Trophoblast cell (in vitro differentiated cells and primary cell): ENCODE measurements at regions not wholly inside any gene's neighbourhood (a gene's known extent, or its start where the extent isn't known, plus 50 kb on each side); places are given as distances from the start of the nearest gene placed in this dataset.
A peak's percentile ranks its signal among the peaks of the same experiment; 100 is the strongest.

Source experiments
- DNase-seq, 2 donors: peaks; one replicate each; pipeline ENCODE4 v3.0.0-alpha.2; 2016
- H2AFZ ChIP-seq: 2 replicates; pipeline ENCODE4 v1.6.1; 2013; ENCODE audit warnings: low read length, moderate library complexity, mild to moderate bottlenecking; ENCODE audit not compliant: insufficient read depth, poor library complexity
- H2AK5ac ChIP-seq: 2 replicates; pipeline ENCODE4 v1.6.1; 2013; ENCODE audit warnings: mild to moderate bottlenecking, low read length
- H2BK120ac ChIP-seq: 2 replicates; pipeline ENCODE4 v1.6.1; 2013; ENCODE audit warnings: low read length, mild to moderate bottlenecking, moderate library complexity; ENCODE audit not compliant: insufficient read depth, poor library complexity
- H2BK12ac ChIP-seq: 2 replicates; pipeline ENCODE4 v1.6.1; 2013; ENCODE audit warnings: mild to moderate bottlenecking, low read length, moderate library complexity
- H2BK5ac ChIP-seq: 2 replicates; pipeline ENCODE4 v1.6.1; 2013; ENCODE audit warnings: low read length, low read depth, moderate library complexity, mild to moderate bottlenecking; ENCODE audit not compliant: poor library complexity
- H3K14ac ChIP-seq: 2 replicates; pipeline ENCODE4 v1.6.1; 2013; ENCODE audit warnings: mild to moderate bottlenecking, low read length
- H3K18ac ChIP-seq: 2 replicates; pipeline ENCODE4 v1.6.1; 2013; ENCODE audit warnings: mild to moderate bottlenecking, low read length
- H3K23ac ChIP-seq: 2 replicates; pipeline ENCODE4 v1.6.1; 2013; ENCODE audit warnings: low read length
- H3K27ac ChIP-seq: 2 replicates; pipeline ENCODE4 v1.5.1; 2013; ENCODE audit warnings: low read depth, mild to moderate bottlenecking, inconsistent platforms, low read length, moderate library complexity
- H3K27me3 ChIP-seq: 2 replicates; pipeline ENCODE4 v1.6.1; 2013; ENCODE audit warnings: inconsistent platforms, mild to moderate bottlenecking, low read length, moderate library complexity; ENCODE audit not compliant: insufficient read depth
- H3K36me3 ChIP-seq, 2 experiments: 1 replicate in 1 of 2; 2 replicates in 1 of 2; pipeline ENCODE4 v1.6.1; 2013; ENCODE audit warnings: low read length in 2 of 2, mild to moderate bottlenecking in 2 of 2, moderate library complexity in 1 of 2; ENCODE audit not compliant: insufficient read depth in 2 of 2, control insufficient read depth in 1 of 2
- H3K4ac ChIP-seq: 2 replicates; pipeline ENCODE4 v1.6.1; 2013; ENCODE audit warnings: low read depth, mild to moderate bottlenecking, low read length, moderate library complexity
- H3K4me1 ChIP-seq, 2 experiments: 1 replicate in 1 of 2; 2 replicates in 1 of 2; pipeline ENCODE4 v1.6.1; 2013; ENCODE audit warnings: low read length in 2 of 2, mild to moderate bottlenecking in 2 of 2, moderate library complexity in 1 of 2; ENCODE audit not compliant: insufficient read depth in 2 of 2, control insufficient read depth in 1 of 2
- H3K4me2 ChIP-seq: 2 replicates; pipeline ENCODE4 v1.6.1; 2013; ENCODE audit warnings: inconsistent platforms, mild to moderate bottlenecking, low read length, moderate library complexity
- H3K4me3 ChIP-seq: 2 replicates; pipeline ENCODE4 v1.5.1; 2013; ENCODE audit warnings: mild to moderate bottlenecking, low read depth, low read length, inconsistent platforms
- H3K79me1 ChIP-seq: one replicate; pipeline ENCODE4 v1.6.1; 2013; ENCODE audit warnings: low read length
- H3K79me2 ChIP-seq: 2 replicates; pipeline ENCODE4 v1.6.1; 2013; ENCODE audit warnings: low read length, mild to moderate bottlenecking; ENCODE audit not compliant: control insufficient read depth, insufficient read depth, poor library complexity
- H3K9ac ChIP-seq: 2 replicates; pipeline ENCODE4 v1.6.1; 2013; ENCODE audit warnings: mild to moderate bottlenecking, low read length
- H3K9me3 ChIP-seq: 2 replicates; pipeline ENCODE4 v1.6.1; 2013; ENCODE audit warnings: low read depth, mild to moderate bottlenecking, control low read depth, inconsistent platforms, low read length; ENCODE audit not compliant: insufficient read depth
- H4K12ac ChIP-seq: 2 replicates; pipeline ENCODE4 v1.6.1; 2013; ENCODE audit warnings: low read depth, mild to moderate bottlenecking, low read length, moderate library complexity
- H4K8ac ChIP-seq: 2 replicates; pipeline ENCODE4 v1.6.1; 2013; ENCODE audit warnings: low read depth, mild to moderate bottlenecking, low read length, moderate library complexity
- H4K91ac ChIP-seq: one replicate; pipeline ENCODE4 v1.6.1; 2013; ENCODE audit warnings: low read depth, mild to moderate bottlenecking, low read length, moderate library complexity
- WGBS: extraction: QIAGEN DNeasy Blood & Tissue Kit; methylation state at CpG from one replicate; pipeline ENCODE4 v1.1.7; 2013; ENCODE audit warnings: missing lambda C conversion rate; ENCODE audit not compliant: insufficient read length, insufficient coverage; ENCODE audit errors: extremely low coverage; 5-methylcytosine and 5-hydroxymethylcytosine counted together

GRCh38 chrX:22628275-22628674 lies 355.6 kb downstream of the CBLL2 start:
- Histone ChIP-seq H3K4me3 (no peak overlapping the region), H2BK5ac (no peak overlapping the region), H3K79me1 (no peaks in the 10 kb centered on the region), H4K8ac (no peak overlapping the region), H3K36me3 (no peaks in the 10 kb centered on the region), H3K14ac (no peak overlapping the region), H2BK12ac (no peak overlapping the region), H4K91ac (no peak overlapping the region), H3K9ac (no peak overlapping the region), H3K9me3 (no peaks in the 10 kb centered on the region), H3K23ac (no peak overlapping the region), H4K12ac (no peak overlapping the region), H3K18ac (no peak overlapping the region), H3K4me2 (no peak overlapping the region), H3K4me1 (no peaks in the 10 kb centered on the region), H2AK5ac (no peak overlapping the region), H2AFZ (no peak overlapping the region), H3K27ac (no peak overlapping the region), H3K4ac (no peak overlapping the region), H3K79me2 (no peaks in the 10 kb centered on the region), H3K27me3 (no peaks in the 10 kb centered on the region), H2BK120ac (no peak overlapping the region)
- no CpG with 5 or more reads among the region's 2 CpGs for WGBS
- DNase-seq = no peak

- no peak overlapping the region for H3K4me2 ChIP-seq
- no peak overlapping the region for H2AFZ ChIP-seq
- H3K23ac ChIP-seq = no peak overlapping the region
- H4K12ac ChIP-seq = no peak overlapping the region
- no peak overlapping the region for H3K4me3 ChIP-seq
- no peak overlapping the region for H3K4ac ChIP-seq
- H4K91ac ChIP-seq = no peak overlapping the region
- no peaks in the 10 kb centered on the region for H3K79me1 ChIP-seq
- H2BK120ac ChIP-seq = no peak overlapping the region
- no peak overlapping the region for H2BK12ac ChIP-seq
- no peaks in the 10 kb centered on the region for H3K79me2 ChIP-seq
- WGBS = no CpG with 5 or more reads among the region's 2 CpGs
- H3K36me3 ChIP-seq = no peaks in the 10 kb centered on the region
- H3K9me3 ChIP-seq = no peaks in the 10 kb centered on the region
- H4K8ac ChIP-seq = no peak overlapping the region
- no peaks in the 10 kb centered on the region for H3K27me3 ChIP-seq
- H2AK5ac ChIP-seq = no peak overlapping the region
- H3K9ac ChIP-seq = no peak overlapping the region
- no peak overlapping the region for H2BK5ac ChIP-seq
- H3K14ac ChIP-seq = no peak overlapping the region
- DNase-seq = no peak
- H3K27ac ChIP-seq = no peak overlapping the region
- H3K4me1 ChIP-seq = no peaks in the 10 kb centered on the region
- no peak overlapping the region for H3K18ac ChIP-seq
These were observed 356.5 kb downstream of the CBLL2 start for GRCh38 chrX:22629105-22629725.

GRCh38 chrX:22634083-22634482 lies 361.4 kb downstream of the CBLL2 start:
- Histone ChIP-seq H2BK120ac (no peak overlapping the region), H3K79me1 (no peaks in the 10 kb centered on the region), H3K14ac (no peak overlapping the region), H3K27ac (no peak overlapping the region), H3K9me3 (no peaks in the 10 kb centered on the region), H2AFZ (no peak overlapping the region), H4K12ac (no peak overlapping the region), H3K79me2 (no peaks in the 10 kb centered on the region), H2AK5ac (no peak overlapping the region), H3K36me3 (no peaks in the 10 kb centered on the region), H3K18ac (no peak overlapping the region), H3K4me3 (no peak overlapping the region), H3K27me3 (no peaks in the 10 kb centered on the region), H3K4me1 (no peaks in the 10 kb centered on the region), H3K23ac (no peak overlapping the region), H3K4ac (no peak overlapping the region), H4K8ac (no peak overlapping the region), H4K91ac (no peak overlapping the region), H3K4me2 (no peak overlapping the region), H2BK12ac (no peak overlapping the region), H2BK5ac (no peak overlapping the region), H3K9ac (no peak overlapping the region)
- no CpG with 5 or more reads among the region's 4 CpGs for WGBS
- DNase-seq = no peak

- no peak overlapping the region for H4K12ac ChIP-seq
- no peak overlapping the region for H3K4me3 ChIP-seq
- no peak overlapping the region for H3K23ac ChIP-seq
- no peak overlapping the region for H3K27ac ChIP-seq
- H3K14ac ChIP-seq = no peak overlapping the region
- no peak overlapping the region for H2AFZ ChIP-seq
- no peak overlapping the region for H2AK5ac ChIP-seq
- H4K91ac ChIP-seq = no peak overlapping the region
- no peak overlapping the region for H3K4ac ChIP-seq
- H3K9ac ChIP-seq = no peak overlapping the region
- no peaks in the 10 kb centered on the region for H3K4me1 ChIP-seq
- WGBS = no CpG with 5 or more reads among the region's 1 CpG
- no peak overlapping the region for H3K4me2 ChIP-seq
- H3K27me3 ChIP-seq = no peaks in the 10 kb centered on the region
- H3K18ac ChIP-seq = no peak overlapping the region
- H3K79me1 ChIP-seq = no peaks in the 10 kb centered on the region
- DNase-seq = peak; percentile 17 to 47
- no peak overlapping the region for H2BK120ac ChIP-seq
- H4K8ac ChIP-seq = no peak overlapping the region
- H3K79me2 ChIP-seq = no peaks in the 10 kb centered on the region
- H3K36me3 ChIP-seq = no peaks in the 10 kb centered on the region
- H2BK5ac ChIP-seq = no peak overlapping the region
- no peak overlapping the region for H2BK12ac ChIP-seq
- H3K9me3 ChIP-seq = no peaks in the 10 kb centered on the region
These were observed 362.0 kb downstream of the CBLL2 start for GRCh38 chrX:22634751-22635150.
